Left ventricle myocardium superior (tissue), 1 donor: ENCODE measurements at regions not wholly inside any gene's neighbourhood (a gene's known extent, or its start where the extent isn't known, plus 50 kb on each side); places are given as distances from the start of the nearest gene placed in this dataset.

Experiments used
- ATAC-seq: fragments of 200-7000 bp; cut with Tn5 transposase; one replicate; pipeline ENCODE4 v1.9.1; 2020; ENCODE audit warnings: mild to moderate bottlenecking, moderate library complexity
- DNase-seq: peaks from one replicate; pipeline ENCODE4 v3.0.0-alpha.2; 2020
- intact Hi-C: fragments of 100-400 bp; cut with micrococcal nuclease; formaldehyde crosslinking; loops from one replicate; pipeline ENCODE4 v1.11.0; 2022
- donor health status: DM: no; HTN: yes; CAD: no; lungs with severe emphysema.

GRCh38 chr22:49721211-49721763 is 106.4 kb downstream of the BRD1 start:
- no peak for ATAC-seq
- DNase-seq, result no peak
- intact Hi-C loops, result no loop called here

GRCh38 chr22:49720279-49720959 is 107.3 kb downstream of the BRD1 start:
- intact Hi-C loops, result no loop called here
- DNase-seq, result no peak

GRCh38 chr22:49719046-49719445 is 108.6 kb downstream of the BRD1 start:
- intact Hi-C loops, result no loop called here
- no peak for DNase-seq
- no peak for ATAC-seq

More at GRCh38 chr22:49720279-49720959, 107.3 kb downstream of the BRD1 start:
- ATAC-seq, result no peak

GRCh38 chr22:49718396-49718795 is 109.3 kb downstream of the BRD1 start:
- intact Hi-C loops, result no loop called here
- ATAC-seq, result no peak
- DNase-seq, result no peak

- ATAC-seq, result no peak
- DNase-seq, result no peak
- intact Hi-C loops, result no loop called here
Observed at GRCh38 chr22:49717322-49717919, 110.3 kb downstream of the BRD1 start.

GRCh38 chr22:49716441-49716840 is 111.2 kb downstream of the BRD1 start:
- intact Hi-C loops, result no loop called here
- ATAC-seq, result no peak

GRCh38 chr22:49715450-49715849 is 112.2 kb downstream of the BRD1 start:
- DNase-seq, result no peak
- ATAC-seq, result no peak
- intact Hi-C loops, result no loop called here

More at GRCh38 chr22:49716441-49716840, 111.2 kb downstream of the BRD1 start:
- DNase-seq, result no peak

- intact Hi-C loops, result no loop called here
- ATAC-seq (no peak), DNase-seq (no peak)
Observed at GRCh38 chr22:49713003-49713402, 114.7 kb downstream of the BRD1 start.

GRCh38 chr22:49712195-49712791 is 115.4 kb downstream of the BRD1 start:
- intact Hi-C loops, result no loop called here
- no peak for DNase-seq
- no peak for ATAC-seq

GRCh38 chr22:49710746-49711145 is 116.9 kb downstream of the BRD1 start:
- no peak for ATAC-seq
- DNase-seq, result no peak

GRCh38 chr22:49709464-49709863 is 118.2 kb downstream of the BRD1 start:
- ATAC-seq, result no peak
- DNase-seq, result no peak
- intact Hi-C loops, result no loop called here

More at GRCh38 chr22:49710746-49711145, 116.9 kb downstream of the BRD1 start:
- intact Hi-C loops, result no loop called here

- intact Hi-C loops, result no loop called here
- DNase-seq, result no peak
- ATAC-seq, result no peak
Observed at GRCh38 chr22:49705972-49706352, 121.7 kb downstream of the BRD1 start.

- intact Hi-C loops, result no loop called here
- ATAC-seq (no peak), DNase-seq (no peak)
Observed at GRCh38 chr22:49705216-49705971, 122.3 kb downstream of the BRD1 start.

GRCh38 chr22:49704345-49705215 is 123.1 kb downstream of the BRD1 start:
- intact Hi-C loops, result no loop called here
- DNase-seq (no peak), ATAC-seq (no peak)

- intact Hi-C loops, result no loop called here
- ATAC-seq (no peak), DNase-seq (no peak)
Observed at GRCh38 chr22:49703990-49704344, 123.7 kb downstream of the BRD1 start.

- intact Hi-C loops, result no loop called here
- DNase-seq, result no peak
- ATAC-seq, result no peak
Observed at GRCh38 chr22:49703505-49703904, 124.2 kb downstream of the BRD1 start.

GRCh38 chr22:49702068-49702397 is 125.6 kb downstream of the BRD1 start:
- DNase-seq (no peak), ATAC-seq (no peak)
- intact Hi-C loops, result no loop called here

GRCh38 chr22:49701380-49702067 is 126.1 kb downstream of the BRD1 start:
- DNase-seq, result no peak
- intact Hi-C loops, result no loop called here
- no peak for ATAC-seq
